ENCODE measurements at regions not wholly inside any gene's neighbourhood (a gene's known extent, or its start where the extent isn't known, plus 50 kb on each side); places are given as distances from the start of the nearest gene placed in this dataset.

GRCh38 chr6:23111984-23112383, 542.6 kb downstream of the HDGFL1 start:
- Mint-ChIP-seq H3K9me3 (peaks cover 16% of the 10 kb centered on the region), H3K27me3 (ENCODE audit: low read depth) (no peaks in the 10 kb centered on the region), H3K4me3 (no peak overlapping the region), H3K27ac (ENCODE audit: unreplicated experiment) (no peak overlapping the region), H3K4me1 (no peaks in the 10 kb centered on the region), H3K36me3 (ENCODE audit: low read depth) (peaks cover 19% of the 10 kb centered on the region)
- no peak for TF ChIP-seq CTCF (conservative IDR thresholded peaks at IDR 0.05)
- no peak for DNase-seq (ENCODE audit: low read depth, low spot score)

GRCh38 chr6:23114812-23115504, 545.6 kb downstream of the HDGFL1 start:
- Mint-ChIP-seq H3K27me3 (ENCODE audit: low read depth) (no peaks in the 10 kb centered on the region), H3K4me1 (no peaks in the 10 kb centered on the region), H3K36me3 (ENCODE audit: low read depth) (peaks cover 6% of the 10 kb centered on the region), H3K9me3 (peaks cover 10% of the 10 kb centered on the region), H3K4me3 (no peak overlapping the region), H3K27ac (ENCODE audit: unreplicated experiment) (no peak overlapping the region)
- no peak for DNase-seq (ENCODE audit: low read depth, low spot score)
- no peak for TF ChIP-seq CTCF (conservative IDR thresholded peaks at IDR 0.05)

GRCh38 chr6:23137611-23138010, 568.2 kb downstream of the HDGFL1 start:
- no peak for TF ChIP-seq CTCF (conservative IDR thresholded peaks at IDR 0.05)
- peaks cover 19% of the 10 kb centered on the region for H3K9me3 Mint-ChIP-seq
- H3K4me1 Mint-ChIP-seq, result no peaks in the 10 kb centered on the region

GRCh38 chr6:23140871-23141270, 571.5 kb downstream of the HDGFL1 start:
- H3K27me3 Mint-ChIP-seq (ENCODE audit: low read depth), result no peaks in the 10 kb centered on the region
- H3K36me3 Mint-ChIP-seq (ENCODE audit: low read depth), result peaks cover 2% of the 10 kb centered on the region
- no peak for TF ChIP-seq CTCF (conservative IDR thresholded peaks at IDR 0.05)
- peaks cover 2% of the 10 kb centered on the region for H3K9me3 Mint-ChIP-seq
- no peak for DNase-seq (ENCODE audit: low read depth, low spot score)
- H3K27ac Mint-ChIP-seq (ENCODE audit: unreplicated experiment), result no peak overlapping the region
- H3K4me1 Mint-ChIP-seq, result peaks cover 13% of the 10 kb centered on the region
- no peak overlapping the region for H3K4me3 Mint-ChIP-seq

More at GRCh38 chr6:23137611-23138010, 568.2 kb downstream of the HDGFL1 start:
- H3K27me3 Mint-ChIP-seq (ENCODE audit: low read depth), result no peaks in the 10 kb centered on the region
- no peak overlapping the region for H3K27ac Mint-ChIP-seq (ENCODE audit: unreplicated experiment)
- peaks cover 5% of the 10 kb centered on the region for H3K36me3 Mint-ChIP-seq (ENCODE audit: low read depth)
- H3K4me3 Mint-ChIP-seq, result no peak overlapping the region
- DNase-seq (ENCODE audit: low read depth, low spot score), result no peak

- Mint-ChIP-seq H3K27me3 (ENCODE audit: low read depth) (no peaks in the 10 kb centered on the region), H3K4me1 (peaks cover 15% of the 10 kb centered on the region), H3K27ac (ENCODE audit: unreplicated experiment) (no peak overlapping the region), H3K36me3 (ENCODE audit: low read depth) (no peaks in the 10 kb centered on the region), H3K9me3 (no peaks in the 10 kb centered on the region), H3K4me3 (no peak overlapping the region)
- DNase-seq (ENCODE audit: low read depth, low spot score), result no peak
- no peak for TF ChIP-seq CTCF (conservative IDR thresholded peaks at IDR 0.05)
These were observed 576.4 kb downstream of the HDGFL1 start for GRCh38 chr6:23145781-23146180.
